NCI-H2171 treated with DMSO at 0.1 percent for 48 hours (cell line): ENCODE measurements at regions not wholly inside any gene's neighbourhood (a gene's known extent, or its start where the extent isn't known, plus 50 kb on each side); places are given as distances from the start of the nearest gene placed in this dataset.
"Not testable (repeated sequence)": the region's sequence is repeated elsewhere in the genome, so short reads cannot be mapped to it uniquely, and the experiment has no call there.

Experiments
- DNase-seq: peaks from one replicate; lab custom pipeline; 2025; lab: John Stamatoyannopoulos, UW

- no peak for DNase-seq
These were observed 274.5 kb downstream of the ALDH8A1 start for GRCh38 chr6:134675110-134676054.

- DNase-seq = no peak
These were observed 275.3 kb downstream of the ALDH8A1 start for GRCh38 chr6:134674562-134674961.

- DNase-seq = no peak
These were observed 280.4 kb downstream of the ALDH8A1 start for GRCh38 chr6:134669485-134669884.

- DNase-seq = no peak
These were observed 282.8 kb downstream of the ALDH8A1 start for GRCh38 chr6:134667111-134667510.

GRCh38 chr6:134666125-134666524 is 283.8 kb downstream of the ALDH8A1 start:
- DNase-seq = no peak

- DNase-seq = no peak
These were observed 284.7 kb downstream of the ALDH8A1 start for GRCh38 chr6:134665029-134665723.

- no peak for DNase-seq
These were observed 285.9 kb downstream of the ALDH8A1 start for GRCh38 chr6:134663800-134664535.

- DNase-seq = no peak
These were observed 286.5 kb downstream of the ALDH8A1 start for GRCh38 chr6:134663356-134663755.

GRCh38 chr6:134662077-134662700 is 287.7 kb downstream of the ALDH8A1 start:
- peak; percentile 15 for DNase-seq

- not testable (repeated sequence) for DNase-seq
These were observed 290.0 kb downstream of the ALDH8A1 start for GRCh38 chr6:134659885-134660284.

GRCh38 chr6:134658596-134658995 is 291.3 kb downstream of the ALDH8A1 start:
- DNase-seq = no peak

- no peak for DNase-seq
These were observed 292.0 kb downstream of the ALDH8A1 start for GRCh38 chr6:134657751-134658527.

GRCh38 chr6:134657343-134657742 is 292.6 kb downstream of the ALDH8A1 start:
- DNase-seq = no peak

GRCh38 chr6:134654751-134655150 is 295.1 kb downstream of the ALDH8A1 start:
- no peak for DNase-seq

- no peak for DNase-seq
These were observed 298.4 kb downstream of the ALDH8A1 start for GRCh38 chr6:134651519-134651918.

- DNase-seq = no peak
These were observed 302.0 kb downstream of the ALDH8A1 start for GRCh38 chr6:134647861-134648260.

- no peak for DNase-seq
These were observed 307.1 kb downstream of the ALDH8A1 start for GRCh38 chr6:134642819-134643218.

GRCh38 chr6:134642279-134642678 is 307.6 kb downstream of the ALDH8A1 start:
- DNase-seq = no peak

- DNase-seq = peak; percentile 62
These were observed 308.9 kb downstream of the ALDH8A1 start for GRCh38 chr6:134640975-134641429.

GRCh38 chr6:134640229-134640628 is 309.7 kb downstream of the ALDH8A1 start:
- peak; percentile 20 for DNase-seq

GRCh38 chr6:134637847-134638437 is 312.0 kb downstream of the ALDH8A1 start:
- DNase-seq = no peak
